Skin of body (tissue), 1 donor: ENCODE measurements at regions not wholly inside any gene's neighbourhood (a gene's known extent, or its start where the extent isn't known, plus 50 kb on each side); places are given as distances from the start of the nearest gene placed in this dataset.
A peak's percentile ranks its signal among the peaks of the same experiment; 100 is the strongest.
"Not testable (repeated sequence)": the region's sequence is repeated elsewhere in the genome, so short reads cannot be mapped to it uniquely, and the experiment has no call there.

Experiments used
- DNase-seq: peaks from one replicate; lab custom pipeline; 2025; lab: John Stamatoyannopoulos, UW

- DNase-seq, result no peak
These were observed 59.3 kb downstream of the EBLN2 start for GRCh38 chr3:73120710-73121109.

DNA sequence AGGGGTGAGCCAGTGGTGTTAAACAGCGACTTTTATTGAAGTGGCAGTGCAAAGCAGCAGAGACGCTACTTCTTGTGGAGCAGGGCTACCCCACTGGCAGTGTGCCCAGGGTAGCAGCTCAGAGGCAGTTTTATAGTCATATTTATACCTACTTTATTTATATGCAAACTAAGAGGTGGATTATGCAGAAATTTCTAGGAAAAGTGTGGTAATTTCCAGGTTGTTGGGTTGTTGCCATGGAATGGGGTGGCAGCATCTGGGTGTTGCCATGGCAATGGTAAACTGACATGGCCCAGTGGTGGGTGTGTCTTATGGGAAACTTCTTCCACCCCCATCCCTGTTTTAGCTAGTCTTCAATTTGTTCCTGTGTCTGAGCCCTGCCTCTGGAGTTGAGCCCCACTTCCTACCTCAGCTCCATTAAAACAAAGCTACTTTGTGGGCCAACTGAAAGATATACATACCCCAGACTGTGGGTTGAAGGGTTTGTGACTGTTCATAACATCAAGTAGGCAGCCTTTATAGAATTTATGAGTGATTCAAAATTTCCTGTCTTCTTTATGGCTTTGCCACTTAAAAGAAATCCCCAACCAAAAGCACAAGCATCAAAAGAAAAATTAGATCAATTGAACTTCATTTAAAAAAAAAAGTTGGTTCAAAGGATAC lies 60.3 kb downstream of the EBLN2 start:
- no peak for DNase-seq

DNA sequence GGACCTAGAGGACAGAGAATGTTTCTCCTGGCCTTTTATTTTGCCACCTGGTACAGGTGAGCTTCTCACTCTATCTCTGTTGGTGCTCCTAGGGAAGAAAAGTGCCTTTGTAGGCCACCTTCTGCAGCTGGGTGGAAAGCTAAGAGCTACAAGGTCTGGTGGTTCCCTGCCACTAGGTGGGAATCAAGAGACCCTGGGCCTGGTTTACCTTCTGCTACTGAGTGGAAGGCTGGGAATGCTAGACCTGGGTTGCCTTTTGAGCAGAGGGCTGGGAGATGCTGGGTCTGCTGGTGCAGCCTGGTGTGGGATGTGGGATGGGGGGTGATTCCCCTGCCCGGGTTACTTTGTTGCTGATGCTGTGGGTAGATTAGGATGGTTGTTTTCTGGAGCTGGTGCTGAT lies 72.6 kb downstream of the EBLN2 start:
- DNase-seq, result no peak

DNA sequence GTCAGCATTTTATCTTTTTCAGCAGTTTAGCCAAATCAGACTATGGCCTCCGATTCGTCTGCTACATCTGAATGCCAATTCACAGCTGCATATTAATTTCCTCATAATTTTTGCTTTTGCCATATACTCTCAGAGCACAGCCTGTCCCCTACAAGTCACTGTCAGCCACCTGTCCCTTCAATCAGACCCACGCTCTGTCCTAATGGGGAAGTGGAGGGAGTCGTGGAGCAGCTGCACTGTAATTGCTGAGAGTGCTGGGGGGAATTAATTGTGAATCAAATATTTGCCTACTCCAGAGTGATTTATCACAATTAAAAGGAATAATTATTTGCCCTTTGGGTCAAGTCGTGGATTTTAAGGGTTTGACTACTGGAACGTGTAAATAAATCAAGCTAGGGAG lies 75.5 kb downstream of the EBLN2 start:
- no peak for DNase-seq

DNA sequence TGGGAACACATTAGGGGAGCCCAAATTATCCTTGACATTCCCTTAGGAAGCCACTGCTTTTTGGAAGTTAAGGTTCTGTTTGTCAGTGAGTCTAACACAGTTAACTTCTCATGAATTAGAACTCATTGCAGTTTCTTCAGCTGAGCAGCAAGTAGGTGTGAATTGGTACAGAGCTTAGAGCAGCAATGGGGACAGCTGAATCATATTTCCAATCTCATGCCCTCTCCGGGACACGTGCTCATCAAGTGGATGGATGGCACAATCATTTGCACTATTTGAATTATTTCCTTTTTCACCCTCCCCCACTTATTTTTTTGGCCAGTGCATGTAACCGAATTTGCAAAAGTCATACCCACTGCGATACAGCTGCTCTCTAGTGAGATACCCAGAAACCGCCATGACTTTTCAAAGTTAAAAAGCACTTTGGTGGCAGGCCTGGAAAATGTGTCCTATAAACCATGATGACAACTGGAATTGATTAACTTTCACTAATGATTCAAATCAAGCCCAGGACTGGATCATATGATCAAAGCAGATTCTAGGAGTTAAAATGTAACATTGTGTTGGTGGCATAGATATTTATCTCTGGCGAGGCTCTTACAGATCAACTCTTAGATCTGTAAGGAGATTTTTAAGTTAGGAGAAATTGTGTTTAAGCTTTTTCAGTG lies 76.4 kb downstream of the EBLN2 start:
- DNase-seq, result no peak

DNA sequence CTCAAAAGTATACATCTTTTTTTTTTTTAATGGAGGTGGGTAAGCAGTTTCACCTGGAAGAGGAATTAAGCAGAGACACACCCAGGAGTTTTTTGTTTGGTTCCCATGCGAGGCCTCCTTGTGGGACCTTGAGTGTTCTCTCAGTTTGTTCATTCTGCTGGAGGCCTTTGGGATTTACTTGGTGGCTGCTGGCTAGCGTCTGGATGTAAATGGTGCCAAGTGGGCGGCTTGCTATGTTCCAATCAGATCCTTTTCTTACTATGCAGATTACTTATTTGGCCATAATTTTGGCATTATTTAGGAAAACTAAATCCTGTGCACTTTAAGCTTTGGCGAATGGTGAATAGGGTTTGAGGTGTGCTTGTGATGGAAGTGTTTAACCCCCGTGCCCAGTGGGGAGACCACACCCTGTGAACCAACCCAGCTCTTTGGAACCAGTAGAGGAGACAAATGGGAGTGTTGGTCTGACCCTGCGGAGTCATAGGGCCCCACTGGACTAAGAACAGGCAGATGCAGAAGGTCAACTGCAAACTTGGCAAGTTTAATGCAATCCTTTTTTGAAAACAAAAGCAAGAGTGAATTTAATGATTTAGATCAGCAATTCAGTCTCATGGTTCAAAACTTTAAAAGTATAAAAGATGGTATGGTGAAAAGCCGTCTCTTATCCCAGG lies 79.4 kb downstream of the EBLN2 start:
- no peak for DNase-seq

GRCh38 chr3:73141525-73141924 lies 80.1 kb downstream of the EBLN2 start:
- peak; percentile 90 for DNase-seq

GRCh38 chr3:73143401-73143800 lies 81.9 kb downstream of the EBLN2 start:
- DNase-seq, result no peak

- DNase-seq, result peak; percentile 73
These were observed 82.4 kb downstream of the EBLN2 start for GRCh38 chr3:73143821-73144237.

GRCh38 chr3:73144276-73144675 lies 82.8 kb downstream of the EBLN2 start:
- no peak for DNase-seq

- no peak for DNase-seq
These were observed 83.4 kb downstream of the EBLN2 start for GRCh38 chr3:73144828-73145227.

GRCh38 chr3:73147479-73147878 lies 86.0 kb downstream of the EBLN2 start:
- DNase-seq, result not testable (repeated sequence)

GRCh38 chr3:73148206-73148605 lies 86.7 kb downstream of the EBLN2 start:
- DNase-seq, result no peak

DNA sequence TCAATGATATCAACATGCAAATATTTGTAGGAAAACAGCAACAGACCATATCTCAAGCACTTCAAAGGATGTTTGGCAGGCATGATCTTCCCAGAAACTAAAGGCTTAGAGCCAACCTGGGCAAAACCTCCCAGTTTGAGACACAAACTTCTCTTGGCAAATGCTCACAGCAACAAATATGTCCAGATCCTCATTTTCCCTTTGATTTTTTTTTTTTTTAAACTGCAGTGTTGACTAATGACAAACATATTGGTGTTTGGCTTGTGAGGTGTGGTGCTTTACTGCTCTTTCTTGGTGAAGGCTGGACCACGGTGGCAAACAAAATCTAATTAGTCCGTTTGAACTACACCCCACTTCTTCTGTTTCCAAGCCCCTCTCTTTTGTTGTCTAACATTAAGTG lies 87.2 kb downstream of the EBLN2 start:
- DNase-seq, result peak; percentile 60

DNA sequence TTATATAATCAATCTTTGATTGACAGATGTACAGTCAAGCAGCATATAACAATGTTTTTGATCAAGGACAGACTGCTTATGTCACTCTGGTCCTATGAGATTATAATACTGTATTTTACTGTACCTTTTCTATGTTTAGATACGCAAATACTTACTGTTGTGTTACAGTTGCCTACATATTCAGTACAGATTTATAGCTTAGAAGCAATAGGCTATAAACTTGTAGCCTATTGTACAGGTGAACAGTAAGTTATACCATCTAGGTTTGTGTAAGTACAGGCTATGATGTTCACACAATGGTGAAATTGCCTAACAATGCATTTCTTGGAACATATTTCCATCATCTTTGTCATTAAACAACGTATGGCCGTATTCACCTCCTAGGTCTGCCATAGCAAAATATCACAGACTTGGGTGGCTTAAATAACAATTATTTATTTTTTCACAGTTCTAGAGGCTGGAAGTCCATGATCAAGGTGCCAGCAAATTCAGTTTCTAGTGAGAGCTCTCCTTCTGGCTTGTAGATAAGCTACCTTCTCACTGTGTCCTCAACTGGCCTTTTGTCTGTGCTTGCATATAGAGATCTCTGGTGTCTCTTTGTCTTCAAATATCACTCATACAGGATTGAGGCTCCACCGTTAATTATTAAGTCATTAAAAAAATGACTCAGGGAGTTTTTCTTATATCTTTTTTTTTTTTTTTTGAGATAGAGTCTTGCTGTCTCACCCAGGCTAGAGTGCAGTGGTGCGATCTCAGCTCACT lies 89.1 kb downstream of the EBLN2 start:
- no peak for DNase-seq

GRCh38 chr3:73152571-73152970 lies 91.1 kb downstream of the EBLN2 start:
- not testable (repeated sequence) for DNase-seq

- not testable (repeated sequence) for DNase-seq
These were observed 91.6 kb downstream of the EBLN2 start for GRCh38 chr3:73153057-73153456.

- DNase-seq, result not testable (repeated sequence)
These were observed 92.8 kb downstream of the EBLN2 start for GRCh38 chr3:73154261-73154660.

- not testable (repeated sequence) for DNase-seq
These were observed 94.0 kb downstream of the EBLN2 start for GRCh38 chr3:73155441-73155840.

- no peak for DNase-seq
These were observed 103.2 kb downstream of the EBLN2 start for GRCh38 chr3:73164622-73165021.

DNA sequence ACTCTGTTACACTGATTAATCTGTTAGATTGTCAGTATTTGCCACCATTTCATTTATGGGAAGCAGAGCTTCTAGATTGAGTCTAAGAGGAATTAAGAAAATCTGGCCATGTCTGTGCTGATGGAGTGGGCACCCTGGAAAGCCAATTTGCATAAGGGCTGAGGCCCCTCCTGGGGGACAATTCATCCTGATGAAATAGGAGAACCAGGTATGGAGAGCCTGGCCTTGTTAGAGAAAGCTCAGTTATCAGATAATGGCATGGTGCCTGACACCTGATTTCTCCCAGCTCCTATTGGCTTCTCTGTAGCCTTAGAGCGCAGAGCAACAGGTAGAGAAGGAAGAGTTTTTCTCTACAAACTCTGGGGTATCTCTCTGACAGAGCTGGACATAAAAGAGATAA lies 114.2 kb downstream of the EBLN2 start:
- no peak for DNase-seq

- DNase-seq, result no peak
These were observed 115.5 kb downstream of the EBLN2 start for GRCh38 chr3:73176941-73177340.
